GM18907 (cell line): ENCODE measurements at regions not wholly inside any gene's neighbourhood (a gene's known extent, or its start where the extent isn't known, plus 50 kb on each side); places are given as distances from the start of the nearest gene placed in this dataset.
"Not testable (repeated sequence)": the region's sequence is repeated elsewhere in the genome, so short reads cannot be mapped to it uniquely, and the experiment has no call there.

Source experiments
- ATAC-seq: cut with Tn5 transposase; IDR thresholded peaks from one replicate; pipeline ENCODE4 v1.9.1; 2021; ENCODE audit warnings: mild to moderate bottlenecking, moderate library complexity; ENCODE audit not compliant: unreplicated experiment

DNA sequence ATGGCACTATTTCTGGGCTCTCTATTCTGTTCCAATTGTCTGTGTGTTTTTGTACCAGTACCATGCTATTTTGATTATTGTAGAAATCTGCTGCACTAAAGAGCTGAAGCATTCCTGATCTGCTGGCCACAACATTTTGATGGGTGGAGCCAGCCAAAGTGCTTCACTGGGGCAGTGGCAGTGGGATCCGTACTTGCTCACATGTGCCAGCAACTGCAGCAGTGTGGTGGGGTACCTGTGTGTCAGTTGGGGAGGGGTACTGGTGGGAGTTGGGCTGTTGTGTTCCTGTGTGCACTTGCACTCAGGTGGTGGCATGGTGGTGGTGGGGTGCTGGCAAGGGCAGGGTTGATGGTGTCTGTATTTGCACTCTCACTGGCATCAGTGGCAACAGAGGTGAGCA lies 204.6 kb upstream of the ALG10 start:
- no peak for ATAC-seq

DNA sequence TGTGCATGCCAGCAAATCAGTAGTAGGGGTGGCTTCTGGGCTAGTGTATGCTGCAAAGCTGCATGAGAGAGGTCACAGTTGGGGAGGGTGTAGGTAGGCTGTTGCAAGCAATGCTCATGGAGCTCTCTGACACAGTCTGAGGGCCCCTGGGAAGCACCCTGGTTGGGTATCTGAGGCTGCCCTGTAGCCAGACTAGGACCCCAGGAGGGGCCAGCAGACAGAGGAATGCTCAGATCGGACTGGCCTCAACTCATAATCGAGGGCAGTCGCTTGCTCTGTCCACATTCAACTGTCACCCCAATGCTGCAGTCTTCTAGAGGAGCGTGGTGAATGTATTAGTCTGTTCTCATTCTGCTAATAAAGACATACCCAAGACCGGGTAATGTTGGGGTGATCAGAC lies 204.0 kb upstream of the ALG10 start:
- no peak for ATAC-seq

DNA sequence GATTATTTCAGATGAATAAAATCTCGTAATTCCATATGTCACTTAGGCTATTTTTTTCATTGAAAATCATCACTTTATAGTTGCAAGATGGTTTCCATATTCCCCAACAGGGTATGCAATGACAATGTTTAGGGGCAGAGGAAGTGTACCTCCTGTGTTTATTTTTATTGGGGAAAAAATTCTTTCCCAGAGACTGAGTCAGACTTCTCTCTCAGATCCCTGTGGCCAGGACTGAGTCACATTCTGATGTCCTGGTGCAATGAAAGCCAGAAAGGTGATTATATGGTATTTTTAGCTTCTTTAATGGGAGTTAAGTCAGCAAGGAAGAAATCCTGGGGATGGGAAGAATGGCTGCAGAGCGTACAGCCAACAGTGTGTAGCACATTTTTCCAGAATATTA lies 196.9 kb upstream of the ALG10 start:
- no peak for ATAC-seq

DNA sequence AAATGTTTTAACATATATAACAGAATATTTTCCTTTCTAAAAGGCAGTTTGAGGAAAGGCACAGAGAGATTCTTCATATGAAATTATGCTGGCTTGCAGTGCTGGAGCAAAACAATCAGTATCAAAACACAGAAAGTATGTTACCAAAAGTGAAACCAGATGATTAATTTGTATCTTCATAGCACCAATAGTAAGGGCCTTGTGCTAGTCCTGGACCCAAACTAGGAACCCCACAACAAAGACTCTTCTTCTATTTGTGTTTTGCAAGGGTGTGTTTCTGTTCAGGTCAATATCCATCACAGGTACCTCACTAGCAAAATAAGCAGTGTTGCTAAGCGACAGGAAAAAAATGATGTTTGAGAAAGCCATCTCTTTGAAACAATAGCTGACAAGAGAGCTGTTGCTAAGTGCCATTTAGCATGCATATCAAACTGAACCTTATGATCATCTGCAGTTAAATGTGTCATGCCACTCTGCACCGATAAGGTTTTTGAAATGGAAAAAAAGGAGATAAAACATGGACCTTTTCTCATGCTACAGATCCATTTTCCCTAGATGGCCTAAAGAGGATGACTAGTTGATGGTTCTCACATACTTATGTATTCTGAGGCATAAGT lies 196.2 kb upstream of the ALG10 start:
- ATAC-seq: no peak

DNA sequence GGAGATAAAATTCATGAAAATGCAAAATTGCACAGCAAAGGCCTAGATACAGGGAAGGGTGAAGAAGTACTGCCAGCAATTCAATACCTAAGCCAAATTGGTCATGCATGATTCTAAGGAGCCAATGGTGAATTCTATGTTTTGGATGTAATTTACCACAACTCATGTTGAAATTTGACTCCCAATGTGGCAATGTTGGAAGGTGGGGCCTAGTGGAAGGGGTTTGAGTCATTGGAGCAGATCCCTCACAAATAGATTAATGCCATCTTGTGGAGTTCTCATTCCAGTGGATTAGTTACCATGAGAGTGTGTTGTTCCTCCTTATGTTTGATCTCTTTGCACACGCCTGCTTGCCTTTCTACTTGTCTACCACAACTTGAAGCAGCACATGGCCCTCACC lies 194.0 kb upstream of the ALG10 start:
- no peak for ATAC-seq

DNA sequence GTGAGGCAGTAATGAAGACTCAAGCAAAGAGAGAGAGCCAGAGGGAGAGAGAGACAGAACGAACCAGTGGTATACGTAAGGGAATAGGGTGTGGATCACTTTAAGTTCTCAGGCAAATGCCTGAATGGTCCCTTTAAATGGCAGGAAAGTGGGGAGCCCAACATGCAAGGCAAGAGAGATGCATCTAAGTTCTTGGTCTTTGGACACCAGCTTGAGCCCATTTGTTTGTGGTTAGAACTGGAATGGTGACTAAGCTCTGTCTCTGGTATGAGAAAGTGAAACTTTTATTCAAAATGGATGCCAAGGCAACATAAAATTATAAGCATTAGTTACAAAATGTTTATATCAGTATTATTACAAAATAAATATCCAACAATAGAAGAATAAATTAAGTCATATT lies 192.2 kb upstream of the ALG10 start:
- ATAC-seq: no peak

DNA sequence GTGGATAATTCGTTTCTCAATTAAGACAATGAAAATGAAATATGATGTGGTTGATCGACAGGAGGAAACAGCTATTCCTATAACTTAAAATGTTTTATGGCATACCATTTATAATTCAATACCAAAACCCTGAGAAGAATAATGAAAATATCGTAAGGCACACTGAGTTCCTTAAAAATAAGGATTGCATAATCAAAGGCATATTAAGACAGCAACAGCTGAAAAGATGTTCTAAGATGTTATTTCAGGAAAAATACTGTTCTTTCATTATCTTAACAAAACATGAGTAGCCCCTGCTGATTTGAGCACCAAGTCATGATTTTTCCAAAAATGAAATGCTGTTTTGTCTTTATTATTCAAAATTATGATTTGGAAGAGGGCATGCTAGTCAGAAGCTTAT lies 189.4 kb upstream of the ALG10 start:
- ATAC-seq: no peak

DNA sequence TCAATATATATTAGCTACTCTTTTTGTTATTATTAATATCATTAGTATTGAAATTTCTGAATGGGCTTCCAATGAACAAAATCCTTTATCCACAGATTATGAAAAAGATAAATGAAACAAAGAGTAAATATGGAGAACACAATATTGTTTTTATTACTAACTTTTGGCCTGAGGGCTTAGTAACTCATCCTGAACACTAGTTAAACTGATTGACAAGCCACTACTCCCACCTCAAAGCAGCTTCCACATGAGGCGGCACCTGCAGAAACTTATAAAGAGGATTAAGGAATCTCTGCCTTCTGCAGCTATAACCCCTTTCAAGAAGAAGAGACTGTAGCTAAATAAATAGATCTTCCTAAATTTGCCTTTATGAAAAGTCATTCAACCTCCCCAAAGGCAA lies 187.6 kb upstream of the ALG10 start:
- ATAC-seq: no peak

DNA sequence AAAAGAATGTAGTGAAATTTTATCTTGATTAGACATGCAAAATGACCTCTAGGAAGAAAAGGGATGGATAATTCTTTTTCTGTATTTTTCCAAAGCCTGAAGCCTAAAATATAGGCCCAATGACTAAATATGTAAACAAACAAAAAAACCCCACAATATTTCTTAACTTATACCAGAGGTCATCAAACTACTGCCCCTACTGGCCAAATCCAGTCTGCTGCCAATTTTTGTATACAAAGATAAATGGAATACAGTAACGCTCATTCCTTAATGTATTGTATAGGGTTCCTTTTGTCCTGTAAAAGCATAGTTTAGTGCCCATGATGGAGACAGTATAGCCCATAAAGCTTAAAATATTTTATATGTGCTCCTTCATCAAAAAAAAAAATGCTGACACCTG lies 145.7 kb upstream of the ALG10 start:
- ATAC-seq: no peak

DNA sequence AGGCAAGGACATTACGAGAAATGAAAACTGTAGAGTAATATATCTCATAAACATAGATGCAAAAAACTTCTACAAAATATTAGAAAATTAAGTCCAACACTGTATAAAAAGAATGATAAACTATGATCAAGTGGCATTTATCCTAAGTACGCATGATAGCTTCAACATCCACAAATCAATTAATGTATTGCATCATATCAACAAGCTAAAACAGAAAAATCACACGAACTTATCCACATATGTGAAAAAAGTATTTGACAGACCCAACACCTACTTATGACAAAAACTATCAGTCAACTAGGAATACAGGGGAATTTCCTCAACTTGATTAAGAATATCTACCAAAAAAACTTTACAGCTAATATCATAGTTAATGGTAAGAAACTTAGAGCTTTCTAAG lies 129.9 kb upstream of the ALG10 start:
- ATAC-seq: no peak

DNA sequence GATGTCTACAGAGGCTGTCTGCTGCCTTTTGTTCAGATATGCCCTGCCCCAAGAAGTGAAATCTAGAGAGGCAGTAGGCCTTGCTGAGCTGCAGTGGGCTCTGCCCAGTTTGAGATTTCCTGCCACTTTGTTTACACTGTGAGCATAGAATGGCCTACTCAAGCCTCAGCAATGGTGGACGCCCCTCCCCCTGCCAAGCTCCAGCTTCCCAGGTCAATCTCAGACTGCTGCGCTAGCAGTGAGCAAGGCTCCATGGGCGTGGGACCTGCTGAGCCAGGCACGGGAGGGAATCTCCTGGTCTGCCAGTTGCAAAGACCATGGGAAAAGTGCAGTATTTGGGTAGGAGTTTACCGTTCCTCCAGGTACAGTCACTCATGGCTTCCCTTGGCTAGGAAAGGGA lies 101.8 kb upstream of the ALG10 start:
- not testable (repeated sequence) for ATAC-seq

DNA sequence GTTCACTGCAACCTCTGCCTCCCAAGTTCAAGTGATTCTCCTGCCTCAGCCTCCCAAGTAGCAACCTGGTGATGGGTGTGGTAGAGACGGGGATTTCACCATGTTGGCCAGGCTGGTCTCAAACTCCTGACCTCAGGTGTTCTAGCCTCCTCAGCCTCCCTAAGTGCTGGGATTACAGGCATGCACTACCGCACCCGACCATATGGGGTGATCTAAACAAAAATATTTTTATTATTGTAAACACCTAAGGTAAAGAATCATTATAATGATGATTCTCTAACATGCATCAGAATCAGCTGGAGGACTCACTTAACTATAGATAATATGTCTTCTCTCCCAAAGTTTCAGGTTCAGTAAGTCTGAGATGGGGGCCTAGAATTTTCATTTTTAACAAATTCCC lies 96.2 kb upstream of the ALG10 start:
- no peak for ATAC-seq

DNA sequence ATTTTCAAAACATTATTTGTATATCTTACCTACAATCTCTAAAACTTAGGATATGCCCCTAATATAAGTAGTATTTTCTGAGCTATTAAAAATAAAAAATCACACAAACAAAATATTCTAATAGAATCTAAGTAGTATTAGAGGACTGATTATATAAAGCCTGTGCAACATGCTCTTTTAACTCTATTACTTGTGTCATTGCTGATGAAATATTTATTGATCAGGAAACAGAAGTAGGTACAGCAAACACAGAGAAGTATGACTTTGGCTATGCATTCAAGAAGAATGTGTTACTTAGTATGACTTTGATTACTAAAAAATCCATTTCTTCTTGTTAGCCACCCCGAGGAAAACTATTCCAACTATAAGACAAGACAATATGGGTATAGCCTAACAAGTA lies 84.6 kb upstream of the ALG10 start:
- ATAC-seq: not testable (repeated sequence)

DNA sequence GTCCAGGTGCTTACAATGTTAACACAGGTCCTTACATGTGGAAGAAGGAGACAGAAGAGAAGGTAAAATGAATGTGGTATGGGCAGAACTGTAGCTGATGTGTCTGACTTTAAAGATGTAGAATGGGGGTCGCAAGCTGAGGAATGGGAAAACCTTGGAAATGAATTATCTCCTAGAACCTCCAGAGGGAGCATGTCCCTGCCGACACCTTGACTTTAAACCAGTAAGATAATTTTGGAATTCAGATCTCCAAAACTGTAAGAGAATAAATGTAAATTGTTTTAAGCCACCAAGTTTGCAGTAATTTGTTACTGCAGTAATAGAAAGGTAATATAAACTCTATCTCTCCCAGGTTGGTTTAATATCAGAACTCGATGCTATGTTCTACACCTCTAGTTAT lies 80.1 kb upstream of the ALG10 start:
- ATAC-seq: no peak

DNA sequence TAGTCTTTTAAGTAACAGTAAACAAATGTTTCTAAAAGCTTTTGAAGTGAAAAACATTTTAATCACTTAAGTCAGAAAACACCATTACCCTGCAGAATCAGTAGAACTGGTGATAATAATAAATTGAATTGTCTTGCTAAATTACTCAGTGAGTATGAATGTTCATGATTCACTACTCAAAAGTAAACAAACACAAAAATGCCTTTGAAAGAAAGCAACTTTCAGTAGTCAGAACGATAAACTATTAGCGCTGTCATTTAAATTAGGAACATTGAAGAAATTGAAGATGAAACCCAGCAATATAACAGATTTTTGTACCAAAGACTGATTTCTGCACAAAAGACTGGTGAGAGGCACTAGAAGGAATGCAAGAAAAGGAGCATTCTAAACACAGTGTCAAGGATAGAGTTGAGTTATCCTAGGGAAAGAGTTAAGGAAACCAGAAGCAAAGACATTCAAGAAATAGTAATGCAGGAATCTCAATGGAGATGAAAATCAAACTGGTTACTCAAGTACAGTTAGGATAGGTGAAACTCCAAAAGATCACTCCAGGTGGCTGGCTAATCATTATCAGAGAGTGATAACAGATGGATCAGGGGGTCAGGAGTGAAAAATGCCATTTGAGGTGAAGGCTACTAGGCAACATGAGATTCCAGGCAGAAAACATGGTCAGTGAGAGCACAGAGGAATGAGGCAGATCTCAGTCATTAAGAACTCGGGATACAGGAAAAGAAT lies 77.4 kb upstream of the ALG10 start:
- no peak for ATAC-seq

DNA sequence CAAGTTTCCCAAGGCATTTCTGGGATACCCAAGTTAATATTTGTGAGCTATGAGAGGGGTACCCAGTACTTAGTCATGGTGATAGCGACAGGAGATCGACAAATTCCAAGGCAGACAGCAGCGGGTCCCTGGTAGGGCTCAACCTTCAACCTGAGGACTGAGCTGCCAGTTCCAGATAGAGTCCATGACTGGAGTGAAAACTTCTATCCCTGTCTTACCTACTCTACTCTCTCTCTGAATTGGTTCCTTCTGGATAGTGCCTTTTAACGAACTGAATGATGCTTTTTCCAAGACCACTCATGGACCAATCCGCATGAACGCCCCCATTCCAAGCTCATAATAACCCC lies 76.9 kb upstream of the ALG10 start:
- no peak for ATAC-seq

DNA sequence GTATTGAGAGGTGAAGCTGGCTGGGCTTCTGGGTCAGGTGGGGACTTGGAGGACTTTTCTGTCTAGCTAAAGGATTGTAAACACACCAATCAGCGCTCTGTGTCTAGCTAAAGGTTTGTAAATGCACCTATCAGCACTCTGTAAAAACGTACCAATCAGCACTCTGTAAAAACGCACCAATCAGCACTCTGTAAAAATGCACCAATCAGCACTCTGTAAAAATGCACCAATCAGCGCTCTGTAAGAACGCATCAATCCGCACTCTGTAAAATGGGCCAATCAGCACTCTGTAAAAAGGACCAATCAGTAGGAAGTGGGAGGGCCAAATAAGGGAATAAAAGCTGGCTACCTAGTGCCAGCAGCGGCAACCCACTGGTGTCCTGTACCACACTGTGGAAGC lies 56.1 kb upstream of the ALG10 start:
- ATAC-seq: not testable (repeated sequence)

DNA sequence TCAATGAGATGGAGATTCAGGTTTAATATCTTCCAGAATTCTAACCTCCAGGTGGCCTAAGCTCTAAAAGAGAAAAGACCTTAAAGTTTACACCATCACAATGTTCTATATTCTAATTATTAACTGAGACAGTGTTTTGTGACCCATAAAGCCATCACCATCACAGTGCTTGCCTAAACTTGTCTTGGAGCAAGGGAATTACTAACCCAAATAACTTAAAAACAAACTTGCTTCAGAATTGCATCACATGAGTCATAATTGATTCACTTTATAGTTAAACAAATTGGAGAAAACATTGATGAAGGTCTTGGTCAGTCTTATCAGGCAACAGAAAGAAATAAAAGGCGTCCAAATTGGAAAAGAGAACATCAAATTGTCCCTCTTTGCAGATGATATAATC lies 54.5 kb upstream of the ALG10 start:
- no peak for ATAC-seq
